ENCODE measurements at regions not wholly inside any gene's neighbourhood (a gene's known extent, or its start where the extent isn't known, plus 50 kb on each side); places are given as distances from the start of the nearest gene placed in this dataset.

DNA sequence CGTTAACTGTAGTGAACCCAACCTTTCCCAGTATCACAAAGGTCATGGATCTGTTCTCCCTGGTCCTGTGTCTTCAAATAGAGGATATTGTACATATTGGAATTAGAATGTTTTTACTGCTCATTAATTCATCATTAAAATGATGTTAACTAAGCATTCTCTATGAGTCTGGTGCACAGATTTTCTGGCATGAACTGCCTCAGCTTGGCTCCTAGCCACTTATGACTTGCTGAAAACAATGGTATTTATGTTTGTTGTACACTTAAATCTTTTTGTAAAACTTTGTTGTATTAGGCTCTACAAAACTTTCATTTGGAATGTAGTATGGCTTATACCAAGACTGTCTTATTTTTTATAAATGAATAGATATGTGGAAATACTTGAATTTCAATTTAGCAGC lies 329.4 kb downstream of the TFEC start:
- TF ChIP-seq REST (IDR thresholded peaks at IDR 0.05; ENCODE audit: insufficient replicate concordance, low read depth), result no peak
- TF ChIP-seq SPI1 (IDR thresholded peaks at IDR 0.05; ENCODE audit: borderline replicate concordance, low read depth), result no peak
- no peak overlapping the region for H3K4me3 ChIP-seq (replicated peaks; ENCODE audit: insufficient read depth, low read length)
- no peak for DNase-seq (ENCODE audit: low read depth in 1 of 2, low spot score in 1 of 2)
- peaks cover 3% of the 10 kb centered on the region for H3K27me3 ChIP-seq (ENCODE audit: insufficient read depth, poor library complexity, severe bottlenecking)
- no peak overlapping the region for H3K27ac ChIP-seq (replicated peaks)

- Histone ChIP-seq H3K27me3 (ENCODE audit: insufficient read depth, poor library complexity, severe bottlenecking) (peaks cover 2% of the 10 kb centered on the region), H3K4me3 (replicated peaks; ENCODE audit: insufficient read depth, low read length) (no peak overlapping the region), H3K27ac (replicated peaks) (no peak overlapping the region)
- TF ChIP-seq, protein P1, sequence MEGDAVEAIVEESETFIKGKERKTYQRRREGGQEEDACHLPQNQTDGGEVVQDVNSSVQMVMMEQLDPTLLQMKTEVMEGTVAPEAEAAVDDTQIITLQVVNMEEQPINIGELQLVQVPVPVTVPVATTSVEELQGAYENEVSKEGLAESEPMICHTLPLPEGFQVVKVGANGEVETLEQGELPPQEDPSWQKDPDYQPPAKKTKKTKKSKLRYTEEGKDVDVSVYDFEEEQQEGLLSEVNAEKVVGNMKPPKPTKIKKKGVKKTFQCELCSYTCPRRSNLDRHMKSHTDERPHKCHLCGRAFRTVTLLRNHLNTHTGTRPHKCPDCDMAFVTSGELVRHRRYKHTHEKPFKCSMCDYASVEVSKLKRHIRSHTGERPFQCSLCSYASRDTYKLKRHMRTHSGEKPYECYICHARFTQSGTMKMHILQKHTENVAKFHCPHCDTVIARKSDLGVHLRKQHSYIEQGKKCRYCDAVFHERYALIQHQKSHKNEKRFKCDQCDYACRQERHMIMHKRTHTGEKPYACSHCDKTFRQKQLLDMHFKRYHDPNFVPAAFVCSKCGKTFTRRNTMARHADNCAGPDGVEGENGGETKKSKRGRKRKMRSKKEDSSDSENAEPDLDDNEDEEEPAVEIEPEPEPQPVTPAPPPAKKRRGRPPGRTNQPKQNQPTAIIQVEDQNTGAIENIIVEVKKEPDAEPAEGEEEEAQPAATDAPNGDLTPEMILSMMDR (IDR thresholded peaks at IDR 0.05; ENCODE audit: insufficient read depth, low read length), result no peak
- TF ChIP-seq POLR2AphosphoS5 (IDR thresholded peaks at IDR 0.05; ENCODE audit: low read depth), result no peak
- no peak for TF ChIP-seq GABPA (IDR thresholded peaks at IDR 0.05; ENCODE audit: low read depth)
- no peak for DNase-seq (ENCODE audit: low read depth in 1 of 2, low spot score in 1 of 2)
Observed at GRCh38 chr7:115694424-115694823, 336.1 kb downstream of the TFEC start.

- TF ChIP-seq GABPA (IDR thresholded peaks at IDR 0.05; ENCODE audit: low read depth) (no peak), REST (IDR thresholded peaks at IDR 0.05; ENCODE audit: insufficient replicate concordance, low read depth) (no peak), POLR2AphosphoS5 (IDR thresholded peaks at IDR 0.05; ENCODE audit: low read depth) (no peak), SPI1 (IDR thresholded peaks at IDR 0.05; ENCODE audit: borderline replicate concordance, low read depth) (no peak)
- TF ChIP-seq, protein P1 (IDR thresholded peaks at IDR 0.05; ENCODE audit: insufficient read depth, low read length), result no peak
- Histone ChIP-seq H3K4me3 (replicated peaks; ENCODE audit: insufficient read depth, low read length) (no peak overlapping the region), H3K27ac (replicated peaks) (no peak overlapping the region), H3K27me3 (ENCODE audit: insufficient read depth, poor library complexity, severe bottlenecking) (peaks cover 2% of the 10 kb centered on the region)
- peak in 1 of 2 experiments; percentile 7 for DNase-seq (ENCODE audit: low read depth in 1 of 2, low spot score in 1 of 2)
Observed at GRCh38 chr7:115693779-115694178, 336.8 kb downstream of the TFEC start.

DNA sequence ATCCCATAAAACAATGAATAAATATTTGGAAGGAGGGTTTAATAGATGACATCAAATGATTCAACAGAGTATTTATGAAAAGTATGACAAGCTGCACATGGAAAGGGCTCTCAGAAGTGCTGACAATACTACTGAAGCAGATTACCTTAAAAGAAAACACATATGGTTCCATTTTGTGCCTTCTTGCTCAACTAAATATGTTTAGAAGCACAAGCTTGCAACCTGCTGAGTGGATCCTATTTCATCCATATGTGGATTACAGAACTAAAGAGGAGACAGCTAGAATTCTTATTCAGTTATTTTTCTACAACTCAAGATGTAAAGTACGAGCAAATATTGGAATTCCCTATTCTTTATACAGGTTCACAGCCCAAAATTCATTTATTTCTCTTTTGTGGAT lies 340.6 kb downstream of the TFEC start:
- TF ChIP-seq SPI1 (IDR thresholded peaks at IDR 0.05; ENCODE audit: borderline replicate concordance, low read depth) (no peak), POLR2AphosphoS5 (IDR thresholded peaks at IDR 0.05; ENCODE audit: low read depth) (no peak), REST (IDR thresholded peaks at IDR 0.05; ENCODE audit: insufficient replicate concordance, low read depth) (no peak), GABPA (IDR thresholded peaks at IDR 0.05; ENCODE audit: low read depth) (no peak)
- TF ChIP-seq, protein P1 (IDR thresholded peaks at IDR 0.05; ENCODE audit: insufficient read depth, low read length), result no peak

More for the DNA sequence above, 340.6 kb downstream of the TFEC start:
- peaks cover 2% of the 10 kb centered on the region for H3K27me3 ChIP-seq (ENCODE audit: insufficient read depth, poor library complexity, severe bottlenecking)
- DNase-seq (ENCODE audit: low read depth in 1 of 2, low spot score in 1 of 2), result no peak
- no peak overlapping the region for H3K27ac ChIP-seq (replicated peaks)
- no peak overlapping the region for H3K4me3 ChIP-seq (replicated peaks; ENCODE audit: insufficient read depth, low read length)

All from HL-60 (cell line).